22Rv1 (cell line): ENCODE measurements at regions not wholly inside any gene's neighbourhood (a gene's known extent, or its start where the extent isn't known, plus 50 kb on each side); places are given as distances from the start of the nearest gene placed in this dataset.

Experiments used
- H3K27ac ChIP-seq: fragments of 450-650 bp; 2 replicates; pipeline ENCODE4 v1.5.1; 2017
- ZFX ChIP-seq: fragments of 450-650 bp; IDR thresholded peaks from 2 replicates; pipeline ENCODE4 v1.6.1; 2017; ENCODE audit warnings: antibody characterized with exemption, borderline replicate concordance
- TF ChIP-seq, protein P1 (sequence below): fragments of 450-650 bp; IDR thresholded peaks from 2 replicates; pipeline ENCODE4 v1.5.1; 2017; ENCODE audit warnings: mild to moderate bottlenecking

- H3K27ac ChIP-seq, result no peak overlapping the region
- TF ChIP-seq ZFX, result no peak
- TF ChIP-seq, protein P1, sequence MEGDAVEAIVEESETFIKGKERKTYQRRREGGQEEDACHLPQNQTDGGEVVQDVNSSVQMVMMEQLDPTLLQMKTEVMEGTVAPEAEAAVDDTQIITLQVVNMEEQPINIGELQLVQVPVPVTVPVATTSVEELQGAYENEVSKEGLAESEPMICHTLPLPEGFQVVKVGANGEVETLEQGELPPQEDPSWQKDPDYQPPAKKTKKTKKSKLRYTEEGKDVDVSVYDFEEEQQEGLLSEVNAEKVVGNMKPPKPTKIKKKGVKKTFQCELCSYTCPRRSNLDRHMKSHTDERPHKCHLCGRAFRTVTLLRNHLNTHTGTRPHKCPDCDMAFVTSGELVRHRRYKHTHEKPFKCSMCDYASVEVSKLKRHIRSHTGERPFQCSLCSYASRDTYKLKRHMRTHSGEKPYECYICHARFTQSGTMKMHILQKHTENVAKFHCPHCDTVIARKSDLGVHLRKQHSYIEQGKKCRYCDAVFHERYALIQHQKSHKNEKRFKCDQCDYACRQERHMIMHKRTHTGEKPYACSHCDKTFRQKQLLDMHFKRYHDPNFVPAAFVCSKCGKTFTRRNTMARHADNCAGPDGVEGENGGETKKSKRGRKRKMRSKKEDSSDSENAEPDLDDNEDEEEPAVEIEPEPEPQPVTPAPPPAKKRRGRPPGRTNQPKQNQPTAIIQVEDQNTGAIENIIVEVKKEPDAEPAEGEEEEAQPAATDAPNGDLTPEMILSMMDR, result no peak
These were observed 334.0 kb downstream of the KCNA4 start for GRCh38 chr11:29682856-29683255.

- no peak for TF ChIP-seq ZFX
- TF ChIP-seq, protein P1, result no peak
- no peak overlapping the region for H3K27ac ChIP-seq
These were observed 336.8 kb downstream of the KCNA4 start for GRCh38 chr11:29679996-29680395.

DNA sequence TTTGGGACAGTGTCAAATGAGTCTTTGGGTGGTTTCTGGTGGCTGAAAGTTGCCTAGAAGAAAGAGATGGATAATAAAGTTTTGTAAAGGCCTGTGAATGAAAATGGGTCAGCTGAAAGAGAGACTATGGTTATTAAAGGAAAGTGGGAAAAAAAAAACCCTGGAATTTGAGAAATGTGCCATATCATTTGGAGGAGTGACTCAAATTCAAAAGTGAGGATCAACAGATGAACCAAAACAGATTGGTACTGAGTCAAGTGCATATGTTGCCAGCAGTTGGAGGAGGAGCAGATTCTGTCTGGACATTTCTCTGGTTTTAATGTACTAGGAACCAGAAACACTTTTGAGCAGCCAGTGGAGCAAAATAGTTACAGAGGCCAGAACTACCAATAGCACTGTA lies 339.8 kb downstream of the KCNA4 start:
- TF ChIP-seq, protein P1, result no peak
- no peak for TF ChIP-seq ZFX
- no peak overlapping the region for H3K27ac ChIP-seq

GRCh38 chr11:29669310-29669709 lies 347.5 kb downstream of the KCNA4 start:
- no peak overlapping the region for H3K27ac ChIP-seq
- TF ChIP-seq, protein P1, result no peak
- no peak for TF ChIP-seq ZFX

- TF ChIP-seq, protein P1, result no peak
- TF ChIP-seq ZFX, result no peak
- no peak overlapping the region for H3K27ac ChIP-seq
These were observed 359.1 kb downstream of the KCNA4 start for GRCh38 chr11:29657709-29658108.

DNA sequence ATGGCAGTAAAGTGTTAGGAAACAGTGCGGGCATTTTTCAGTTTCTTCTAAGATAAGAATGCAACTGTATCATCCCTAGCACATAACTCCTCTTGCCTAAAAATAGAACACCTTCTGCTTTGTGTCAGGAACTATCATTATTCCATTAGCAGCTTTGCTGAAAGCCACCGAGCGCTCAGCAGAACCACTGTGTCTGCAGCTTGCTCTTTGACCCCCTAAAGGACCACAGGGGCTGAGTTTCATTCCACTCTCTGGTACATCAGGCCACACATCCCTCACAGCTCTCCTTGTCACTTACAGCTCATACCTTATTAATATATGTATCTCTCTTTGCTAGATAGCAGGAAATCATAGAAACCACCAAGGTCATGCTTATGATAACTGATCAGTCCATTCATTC lies 360.2 kb downstream of the KCNA4 start:
- no peak for TF ChIP-seq ZFX
- TF ChIP-seq, protein P1, result no peak
- H3K27ac ChIP-seq, result no peak overlapping the region

DNA sequence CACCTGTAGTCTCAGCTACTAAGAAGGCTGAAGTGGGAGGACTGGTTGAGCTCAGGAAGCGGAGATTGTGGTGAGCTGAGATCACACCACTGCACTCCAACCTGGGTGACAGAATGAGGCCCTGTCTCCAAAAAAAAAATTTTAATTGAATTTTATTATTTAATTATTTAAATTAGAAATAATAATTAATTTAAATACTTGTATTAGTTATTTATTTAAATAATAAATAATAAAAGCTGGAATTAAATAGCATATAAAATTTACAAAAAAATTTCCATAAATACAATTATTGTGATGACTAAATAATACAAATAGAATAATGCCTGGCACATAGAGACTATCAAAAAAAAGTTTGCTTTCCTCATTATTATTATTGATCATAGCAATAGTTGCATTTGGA lies 371.5 kb downstream of the KCNA4 start:
- no peak overlapping the region for H3K27ac ChIP-seq
- TF ChIP-seq ZFX, result no peak

GRCh38 chr11:29641201-29641600 lies 375.6 kb downstream of the KCNA4 start:
- TF ChIP-seq ZFX, result no peak
- TF ChIP-seq, protein P1, result no peak
- no peak overlapping the region for H3K27ac ChIP-seq
